ENCODE measurements at regions not wholly inside any gene's neighbourhood (a gene's known extent, or its start where the extent isn't known, plus 50 kb on each side); places are given as distances from the start of the nearest gene placed in this dataset.
A peak's percentile ranks its signal among the peaks of the same experiment; 100 is the strongest.
"Not testable (repeated sequence)": the region's sequence is repeated elsewhere in the genome, so short reads cannot be mapped to it uniquely, and the experiment has no call there.

- in situ Hi-C loops (cut with HindIII; ENCODE audit: low pct_unique_long_range_greater_than_20kb, low sequenced_read_pairs), result no loop called here
- DNase-seq (ENCODE audit: low read depth), result no peak
These were observed 462.2 kb downstream of the PLOD2 start for GRCh38 chr3:145698749-145699148.

- DNase-seq (ENCODE audit: low read depth), result no peak
- in situ Hi-C loops (cut with HindIII; ENCODE audit: low pct_unique_long_range_greater_than_20kb, low sequenced_read_pairs), result no loop called here
These were observed 457.0 kb downstream of the PLOD2 start for GRCh38 chr3:145704020-145704419.

- DNase-seq (ENCODE audit: low read depth); in situ Hi-C loops (cut with HindIII; ENCODE audit: low pct_unique_long_range_greater_than_20kb, low sequenced_read_pairs): not testable (repeated sequence)
These were observed 451.2 kb downstream of the PLOD2 start for GRCh38 chr3:145709779-145710178.

- DNase-seq (ENCODE audit: low read depth), result no peak
- in situ Hi-C loops (cut with HindIII; ENCODE audit: low pct_unique_long_range_greater_than_20kb, low sequenced_read_pairs), result no loop called here
These were observed 444.5 kb downstream of the PLOD2 start for GRCh38 chr3:145716519-145716918.

- in situ Hi-C loops (cut with HindIII; ENCODE audit: low pct_unique_long_range_greater_than_20kb, low sequenced_read_pairs), result no loop called here
- DNase-seq (ENCODE audit: low read depth), result no peak
These were observed 441.9 kb downstream of the PLOD2 start for GRCh38 chr3:145719114-145719513.

GRCh38 chr3:145721273-145721805 lies 439.6 kb downstream of the PLOD2 start:
- in situ Hi-C loops (cut with HindIII; ENCODE audit: low pct_unique_long_range_greater_than_20kb, low sequenced_read_pairs), result no loop called here
- no peak for DNase-seq (ENCODE audit: low read depth)

- DNase-seq (ENCODE audit: low read depth), result no peak
- in situ Hi-C loops (cut with HindIII; ENCODE audit: low pct_unique_long_range_greater_than_20kb, low sequenced_read_pairs), result no loop called here
These were observed 439.2 kb downstream of the PLOD2 start for GRCh38 chr3:145721815-145722214.

- DNase-seq (ENCODE audit: low read depth), result no peak
- in situ Hi-C loops (cut with HindIII; ENCODE audit: low pct_unique_long_range_greater_than_20kb, low sequenced_read_pairs), result no loop called here
These were observed 433.5 kb downstream of the PLOD2 start for GRCh38 chr3:145727476-145727875.

GRCh38 chr3:145735631-145736030 lies 425.4 kb downstream of the PLOD2 start:
- no peak for DNase-seq (ENCODE audit: low read depth)
- in situ Hi-C loops (cut with HindIII; ENCODE audit: low pct_unique_long_range_greater_than_20kb, low sequenced_read_pairs), result no loop called here

- no peak for DNase-seq (ENCODE audit: low read depth)
- in situ Hi-C loops (cut with HindIII; ENCODE audit: low pct_unique_long_range_greater_than_20kb, low sequenced_read_pairs), result no loop called here
These were observed 423.0 kb downstream of the PLOD2 start for GRCh38 chr3:145737952-145738351.

- no peak for DNase-seq (ENCODE audit: low read depth)
- in situ Hi-C loops (cut with HindIII; ENCODE audit: low pct_unique_long_range_greater_than_20kb, low sequenced_read_pairs), result no loop called here
These were observed 421.1 kb downstream of the PLOD2 start for GRCh38 chr3:145739926-145740325.

GRCh38 chr3:145750657-145751056 lies 410.3 kb downstream of the PLOD2 start:
- in situ Hi-C loops (cut with HindIII; ENCODE audit: low pct_unique_long_range_greater_than_20kb, low sequenced_read_pairs), result no loop called here
- no peak for DNase-seq (ENCODE audit: low read depth)

GRCh38 chr3:145752576-145752975 lies 408.4 kb downstream of the PLOD2 start:
- no peak for DNase-seq (ENCODE audit: low read depth)
- in situ Hi-C loops (cut with HindIII; ENCODE audit: low pct_unique_long_range_greater_than_20kb, low sequenced_read_pairs), result no loop called here

- in situ Hi-C loops (cut with HindIII; ENCODE audit: low pct_unique_long_range_greater_than_20kb, low sequenced_read_pairs), result no loop called here
- no peak for DNase-seq (ENCODE audit: low read depth)
These were observed 406.2 kb downstream of the PLOD2 start for GRCh38 chr3:145754605-145755289.

GRCh38 chr3:145760036-145760435 lies 400.9 kb downstream of the PLOD2 start:
- DNase-seq (ENCODE audit: low read depth), result no peak
- in situ Hi-C loops (cut with HindIII; ENCODE audit: low pct_unique_long_range_greater_than_20kb, low sequenced_read_pairs), result no loop called here

GRCh38 chr3:145767909-145768308 lies 393.1 kb downstream of the PLOD2 start:
- in situ Hi-C loops (cut with HindIII; ENCODE audit: low pct_unique_long_range_greater_than_20kb, low sequenced_read_pairs), result no loop called here
- no peak for DNase-seq (ENCODE audit: low read depth)

- in situ Hi-C loops (cut with HindIII; ENCODE audit: low pct_unique_long_range_greater_than_20kb, low sequenced_read_pairs), result no loop called here
- peak; percentile 9 for DNase-seq (ENCODE audit: low read depth)
These were observed 384.1 kb downstream of the PLOD2 start for GRCh38 chr3:145776782-145777408.

GRCh38 chr3:145780301-145780700 lies 380.7 kb downstream of the PLOD2 start:
- DNase-seq (ENCODE audit: low read depth), result no peak
- in situ Hi-C loops (cut with HindIII; ENCODE audit: low pct_unique_long_range_greater_than_20kb, low sequenced_read_pairs), result no loop called here

- in situ Hi-C loops (cut with HindIII; ENCODE audit: low pct_unique_long_range_greater_than_20kb, low sequenced_read_pairs), result no loop called here
These were observed 375.3 kb downstream of the PLOD2 start for GRCh38 chr3:145785668-145786067.

GRCh38 chr3:145798007-145798406 lies 363.0 kb downstream of the PLOD2 start:
- in situ Hi-C loops (cut with HindIII; ENCODE audit: low pct_unique_long_range_greater_than_20kb, low sequenced_read_pairs), result no loop called here
- DNase-seq (ENCODE audit: low read depth), result no peak

More at GRCh38 chr3:145785668-145786067, 375.3 kb downstream of the PLOD2 start:
- DNase-seq (ENCODE audit: low read depth), result no peak

All from Caki2 (cell line).